ENCODE measurements at regions not wholly inside any gene's neighbourhood (a gene's known extent, or its start where the extent isn't known, plus 50 kb on each side); places are given as distances from the start of the nearest gene placed in this dataset.

GRCh38 chr17:52754838-52755237 is 596.3 kb upstream of the CA10 start:
- Histone ChIP-seq H3K9me3 (replicated peaks in 1 of 2; ENCODE audit: control insufficient read depth in 1 of 2, insufficient read depth in 1 of 2, low read length in 2 of 2) (peaks cover 0 to 8% of the 10 kb centered on the region in 2 donors), H3K79me2 (ENCODE audit: insufficient read depth, low read length) (no peaks in the 10 kb centered on the region), H3K27me3 (ENCODE audit: control insufficient read depth in 2 of 2, insufficient read depth in 2 of 2, low read length in 2 of 2) (no peaks in the 10 kb centered on the region), H3K4me3 (replicated peaks in 1 of 3; ENCODE audit: low read depth in 2 of 3, low read length in 3 of 3) (no peak overlapping the region), H2AFZ (ENCODE audit: insufficient read depth, low read depth, low read length, poor library complexity, severe bottlenecking) (no peak overlapping the region), H3K4me2 (replicated peaks; ENCODE audit: extremely low read depth, low read length, poor library complexity, severe bottlenecking) (no peak overlapping the region), H4K20me1 (ENCODE audit: insufficient read depth, low read length) (no peaks in the 10 kb centered on the region), H3K36me3 (replicated peaks in 1 of 2; ENCODE audit: control insufficient read depth in 1 of 2, insufficient read depth in 2 of 2, low read length in 2 of 2) (no peaks in the 10 kb centered on the region), H3K4me1 (ENCODE audit: control insufficient read depth in 1 of 2, insufficient read depth in 2 of 2, low read length in 2 of 2) (no peaks in the 10 kb centered on the region), H3K27ac (ENCODE audit: low read depth in 1 of 2, low read length in 2 of 2) (no peak overlapping the region), H3K9ac (ENCODE audit: insufficient read depth, low read length, poor library complexity, severe bottlenecking) (no peak overlapping the region)
- TF ChIP-seq, protein P1, sequence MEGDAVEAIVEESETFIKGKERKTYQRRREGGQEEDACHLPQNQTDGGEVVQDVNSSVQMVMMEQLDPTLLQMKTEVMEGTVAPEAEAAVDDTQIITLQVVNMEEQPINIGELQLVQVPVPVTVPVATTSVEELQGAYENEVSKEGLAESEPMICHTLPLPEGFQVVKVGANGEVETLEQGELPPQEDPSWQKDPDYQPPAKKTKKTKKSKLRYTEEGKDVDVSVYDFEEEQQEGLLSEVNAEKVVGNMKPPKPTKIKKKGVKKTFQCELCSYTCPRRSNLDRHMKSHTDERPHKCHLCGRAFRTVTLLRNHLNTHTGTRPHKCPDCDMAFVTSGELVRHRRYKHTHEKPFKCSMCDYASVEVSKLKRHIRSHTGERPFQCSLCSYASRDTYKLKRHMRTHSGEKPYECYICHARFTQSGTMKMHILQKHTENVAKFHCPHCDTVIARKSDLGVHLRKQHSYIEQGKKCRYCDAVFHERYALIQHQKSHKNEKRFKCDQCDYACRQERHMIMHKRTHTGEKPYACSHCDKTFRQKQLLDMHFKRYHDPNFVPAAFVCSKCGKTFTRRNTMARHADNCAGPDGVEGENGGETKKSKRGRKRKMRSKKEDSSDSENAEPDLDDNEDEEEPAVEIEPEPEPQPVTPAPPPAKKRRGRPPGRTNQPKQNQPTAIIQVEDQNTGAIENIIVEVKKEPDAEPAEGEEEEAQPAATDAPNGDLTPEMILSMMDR (IDR thresholded peaks at IDR 0.05): no peak
- intact Hi-C loops (cut with micrococcal nuclease): no loop called here
- WGBS (ENCODE audit: insufficient coverage): no CpG with 5 or more reads among the region's 4 CpGs
- Mint-ChIP-seq H3K27ac (no peak overlapping the region), H3K36me3 (no peaks in the 10 kb centered on the region), H3K9me3 (peaks cover 0 to 11% (median 3%) of the 10 kb centered on the region in 7 donors), H3K4me1 (no peaks in the 10 kb centered on the region), H3K27me3 (ENCODE audit: low read depth in 3 of 3) (peaks cover 0 to 2% (median 0%) of the 10 kb centered on the region in 3 donors), H3K4me3 (no peak overlapping the region)
- no peak for DNase-seq

DNA sequence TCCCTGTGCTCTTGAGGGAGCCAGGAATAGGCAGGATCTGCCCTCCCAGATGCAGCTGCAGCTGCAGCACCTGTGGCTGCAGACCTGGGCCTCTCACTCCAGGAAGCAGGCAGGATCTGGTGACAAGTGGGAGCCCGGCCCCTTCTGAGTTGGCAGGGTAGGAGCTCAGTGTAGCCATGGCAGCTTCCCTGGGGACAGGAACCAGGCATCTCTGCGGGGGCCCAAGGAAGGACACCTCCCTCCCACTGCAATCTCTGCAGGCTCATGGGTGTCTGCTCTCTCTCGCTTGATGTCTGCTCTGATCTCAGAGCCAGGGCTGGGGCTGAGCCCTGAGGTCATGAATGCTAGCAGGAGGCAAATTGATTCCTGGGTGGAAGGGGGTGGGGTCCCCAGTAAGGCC is 592.5 kb upstream of the CA10 start:
- intact Hi-C loops (cut with micrococcal nuclease): no loop called here
- Histone ChIP-seq H3K36me3 (replicated peaks in 1 of 2; ENCODE audit: control insufficient read depth in 1 of 2, insufficient read depth in 2 of 2, low read length in 2 of 2) (no peaks in the 10 kb centered on the region), H3K4me1 (ENCODE audit: control insufficient read depth in 1 of 2, insufficient read depth in 2 of 2, low read length in 2 of 2) (no peaks in the 10 kb centered on the region), H2AFZ (ENCODE audit: insufficient read depth, low read depth, low read length, poor library complexity, severe bottlenecking) (no peak overlapping the region), H3K27ac (ENCODE audit: low read depth in 1 of 2, low read length in 2 of 2) (no peak overlapping the region), H4K20me1 (ENCODE audit: insufficient read depth, low read length) (no peaks in the 10 kb centered on the region), H3K4me2 (replicated peaks; ENCODE audit: extremely low read depth, low read length, poor library complexity, severe bottlenecking) (no peak overlapping the region), H3K9ac (ENCODE audit: insufficient read depth, low read length, poor library complexity, severe bottlenecking) (no peak overlapping the region), H3K9me3 (replicated peaks in 1 of 2; ENCODE audit: control insufficient read depth in 1 of 2, insufficient read depth in 1 of 2, low read length in 2 of 2) (peaks cover 0 to 8% of the 10 kb centered on the region in 2 donors), H3K4me3 (replicated peaks in 1 of 3; ENCODE audit: low read depth in 2 of 3, low read length in 3 of 3) (no peak overlapping the region), H3K27me3 (ENCODE audit: control insufficient read depth in 2 of 2, insufficient read depth in 2 of 2, low read length in 2 of 2) (no peaks in the 10 kb centered on the region), H3K79me2 (ENCODE audit: insufficient read depth, low read length) (no peaks in the 10 kb centered on the region)
- Mint-ChIP-seq H3K27ac (no peak overlapping the region), H3K36me3 (no peaks in the 10 kb centered on the region), H3K9me3 (peaks cover 0 to 8% (median 3%) of the 10 kb centered on the region in 7 donors), H3K4me1 (no peaks in the 10 kb centered on the region), H3K27me3 (ENCODE audit: low read depth in 3 of 3) (peaks cover 0 to 2% (median 0%) of the 10 kb centered on the region in 3 donors), H3K4me3 (no peak overlapping the region)
- 60% methylated on average over 3 of the region's 3 CpGs for WGBS (ENCODE audit: insufficient coverage)
- no peak for DNase-seq
- TF ChIP-seq, protein P1 (IDR thresholded peaks at IDR 0.05): no peak
